ENCODE measurements at regions not wholly inside any gene's neighbourhood (a gene's known extent, or its start where the extent isn't known, plus 50 kb on each side); places are given as distances from the start of the nearest gene placed in this dataset.
A peak's percentile ranks its signal among the peaks of the same experiment; 100 is the strongest.

- Histone ChIP-seq H4K20me1 (ENCODE audit: insufficient read depth) (no peaks in the 10 kb centered on the region), H3K27ac (ENCODE audit: low read depth in 2 of 2, low read length in 1 of 2) (no peak overlapping the region), H3K4me3 (ENCODE audit: low read depth in 2 of 2, low read length in 1 of 2) (no peak overlapping the region), H3K36me3 (replicated peaks in 1 of 2; ENCODE audit: control insufficient read depth in 1 of 2, insufficient read depth in 2 of 2, low read length in 1 of 2) (no peaks in the 10 kb centered on the region), H3K9ac (no peak overlapping the region), H3K4me2 (no peak overlapping the region), H3K4me1 (ENCODE audit: control insufficient read depth in 1 of 2, insufficient read depth in 2 of 2, low read depth in 1 of 2, low read length in 1 of 2) (peaks cover 0 to 6% of the 10 kb centered on the region in 2 experiments; a peak in 2 of 4 replicates), H3K9me3 (no peaks in the 10 kb centered on the region), H3K79me2 (ENCODE audit: insufficient read depth) (no peaks in the 10 kb centered on the region), H3K27me3 (ENCODE audit: insufficient read depth) (no peaks in the 10 kb centered on the region), H3K9me2 (no peaks in the 10 kb centered on the region), H2AFZ (ENCODE audit: low read depth) (no peak overlapping the region), H3F3A (replicated peaks; ENCODE audit: insufficient read depth) (no peaks in the 10 kb centered on the region)
- DNase-seq, result no peak
- CTCF ChIA-PET, result interaction anchor here (1.4 to 3.7 kb wide), 4 partner anchors 8 to 541 kb away, joined by 3 to 23 read pairs (median 4); no protein-coding TSS in a partner anchor
- no peak for TF ChIP-seq EP300 (IDR thresholded peaks at IDR 0.05; ENCODE audit: borderline replicate concordance in 1 of 2, low read depth in 1 of 2, low read length in 1 of 2)
- POLR2A ChIA-PET, result no interaction called here
Measured at GRCh38 chr6:132972254-132972653, 157.9 kb downstream of the RPS12 start.

DNA sequence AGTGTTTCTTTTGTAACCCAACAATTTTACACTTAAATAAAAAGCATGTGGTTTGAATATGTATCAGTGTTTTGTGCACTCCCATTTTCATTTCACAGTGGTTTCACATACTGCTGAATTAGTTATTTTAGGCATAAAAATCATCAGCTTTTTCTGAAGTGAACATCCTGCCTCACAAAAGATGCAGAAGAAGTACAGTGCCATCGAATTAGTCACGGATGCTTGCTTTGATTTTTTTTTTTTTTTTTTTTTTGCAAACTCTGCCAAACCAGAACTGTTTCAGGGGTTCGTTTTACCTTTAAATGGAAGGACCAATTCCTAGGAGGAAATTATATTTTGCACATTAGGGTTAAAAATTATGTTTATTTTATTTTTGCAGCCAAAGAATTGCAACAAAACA, 158.6 kb downstream of the RPS12 start:
- Histone ChIP-seq H3K79me2 (ENCODE audit: insufficient read depth) (no peaks in the 10 kb centered on the region), H3F3A (replicated peaks; ENCODE audit: insufficient read depth) (no peaks in the 10 kb centered on the region), H3K4me2 (no peak overlapping the region), H3K9me2 (no peaks in the 10 kb centered on the region), H3K4me1 (ENCODE audit: control insufficient read depth in 1 of 2, insufficient read depth in 2 of 2, low read depth in 1 of 2, low read length in 1 of 2) (peaks cover 0 to 2% of the 10 kb centered on the region in 2 experiments; a peak in 2 of 4 replicates), H3K36me3 (replicated peaks in 1 of 2; ENCODE audit: control insufficient read depth in 1 of 2, insufficient read depth in 2 of 2, low read length in 1 of 2) (no peaks in the 10 kb centered on the region), H3K4me3 (ENCODE audit: low read depth in 2 of 2, low read length in 1 of 2) (no peak overlapping the region), H3K27ac (ENCODE audit: low read depth in 2 of 2, low read length in 1 of 2) (no peak overlapping the region), H4K20me1 (ENCODE audit: insufficient read depth) (no peaks in the 10 kb centered on the region), H3K9ac (no peak overlapping the region), H2AFZ (ENCODE audit: low read depth) (no peak overlapping the region), H3K9me3 (no peaks in the 10 kb centered on the region), H3K27me3 (ENCODE audit: insufficient read depth) (no peaks in the 10 kb centered on the region)
- peak; percentile 8 for DNase-seq
- CTCF ChIA-PET, result interaction anchor here (0.6 to 3.7 kb wide), 6 partner anchors 9 to 540 kb away, joined by 3 to 23 read pairs (median 3); no protein-coding TSS in a partner anchor
- 14% methylated on average over 3 of the region's 3 CpGs for WGBS (ENCODE audit: low lambda C conversion rate)
- no peak for TF ChIP-seq FOXM1 (IDR thresholded peaks at IDR 0.05; ENCODE audit: low read depth)
- TF ChIP-seq, protein P1, sequence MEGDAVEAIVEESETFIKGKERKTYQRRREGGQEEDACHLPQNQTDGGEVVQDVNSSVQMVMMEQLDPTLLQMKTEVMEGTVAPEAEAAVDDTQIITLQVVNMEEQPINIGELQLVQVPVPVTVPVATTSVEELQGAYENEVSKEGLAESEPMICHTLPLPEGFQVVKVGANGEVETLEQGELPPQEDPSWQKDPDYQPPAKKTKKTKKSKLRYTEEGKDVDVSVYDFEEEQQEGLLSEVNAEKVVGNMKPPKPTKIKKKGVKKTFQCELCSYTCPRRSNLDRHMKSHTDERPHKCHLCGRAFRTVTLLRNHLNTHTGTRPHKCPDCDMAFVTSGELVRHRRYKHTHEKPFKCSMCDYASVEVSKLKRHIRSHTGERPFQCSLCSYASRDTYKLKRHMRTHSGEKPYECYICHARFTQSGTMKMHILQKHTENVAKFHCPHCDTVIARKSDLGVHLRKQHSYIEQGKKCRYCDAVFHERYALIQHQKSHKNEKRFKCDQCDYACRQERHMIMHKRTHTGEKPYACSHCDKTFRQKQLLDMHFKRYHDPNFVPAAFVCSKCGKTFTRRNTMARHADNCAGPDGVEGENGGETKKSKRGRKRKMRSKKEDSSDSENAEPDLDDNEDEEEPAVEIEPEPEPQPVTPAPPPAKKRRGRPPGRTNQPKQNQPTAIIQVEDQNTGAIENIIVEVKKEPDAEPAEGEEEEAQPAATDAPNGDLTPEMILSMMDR (IDR thresholded peaks at IDR 0.05), result no peak
- TF ChIP-seq GABPA (IDR thresholded peaks at IDR 0.05; ENCODE audit: low read depth), result no peak
- TF ChIP-seq, protein P2, sequence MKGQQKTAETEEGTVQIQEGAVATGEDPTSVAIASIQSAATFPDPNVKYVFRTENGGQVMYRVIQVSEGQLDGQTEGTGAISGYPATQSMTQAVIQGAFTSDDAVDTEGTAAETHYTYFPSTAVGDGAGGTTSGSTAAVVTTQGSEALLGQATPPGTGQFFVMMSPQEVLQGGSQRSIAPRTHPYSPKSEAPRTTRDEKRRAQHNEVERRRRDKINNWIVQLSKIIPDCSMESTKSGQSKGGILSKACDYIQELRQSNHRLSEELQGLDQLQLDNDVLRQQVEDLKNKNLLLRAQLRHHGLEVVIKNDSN (IDR thresholded peaks at IDR 0.05; ENCODE audit: borderline replicate concordance, low read depth), result no peak
- TF ChIP-seq TEAD4 (IDR thresholded peaks at IDR 0.05; ENCODE audit: borderline replicate concordance, insufficient read depth), result no peak
- no peak for TF ChIP-seq YY1 (IDR thresholded peaks at IDR 0.05; ENCODE audit: low read depth)
- POLR2A ChIA-PET, result no interaction called here

DNA sequence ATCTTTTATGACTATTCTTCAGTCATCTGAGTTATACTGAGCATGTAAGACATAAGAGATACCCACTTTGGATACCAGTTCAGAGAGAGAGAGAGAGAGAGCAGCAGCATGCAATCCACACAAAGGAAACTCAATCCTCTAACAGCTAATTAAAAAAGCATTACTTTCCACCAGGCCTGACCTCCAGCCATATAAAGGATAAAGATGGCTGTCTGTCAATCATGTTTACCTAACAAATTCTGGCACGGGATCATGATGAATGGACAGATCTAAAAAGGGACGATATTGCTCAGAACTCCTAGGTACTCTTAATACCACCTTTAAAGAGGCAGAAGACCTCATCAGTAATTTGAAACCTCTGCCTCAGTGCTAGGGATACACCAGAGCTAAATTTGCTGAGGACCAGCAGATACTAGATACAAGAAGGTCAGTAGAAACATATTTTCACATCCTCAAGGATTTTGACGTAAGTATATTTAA, 159.2 kb downstream of the RPS12 start:
- H3K4me2 ChIP-seq, result no peak overlapping the region
- no peak overlapping the region for H3K9ac ChIP-seq
- 49% methylated on average over 3 of the region's 3 CpGs for WGBS (ENCODE audit: low lambda C conversion rate)
- H3K9me3 ChIP-seq, result no peaks in the 10 kb centered on the region
- no peaks in the 10 kb centered on the region for H3K79me2 ChIP-seq (ENCODE audit: insufficient read depth)
- no peak overlapping the region for H3K4me3 ChIP-seq (ENCODE audit: low read depth in 2 of 2, low read length in 1 of 2)
- CTCF ChIA-PET, result interaction anchor here (0.6 to 3.7 kb wide), 6 partner anchors 9 to 540 kb away, joined by 3 to 23 read pairs (median 3); no protein-coding TSS in a partner anchor
- H2AFZ ChIP-seq (ENCODE audit: low read depth), result no peak overlapping the region
- H3F3A ChIP-seq (replicated peaks; ENCODE audit: insufficient read depth), result no peaks in the 10 kb centered on the region
- no peak overlapping the region for H3K27ac ChIP-seq (ENCODE audit: low read depth in 2 of 2, low read length in 1 of 2)
- H4K20me1 ChIP-seq (ENCODE audit: insufficient read depth), result no peaks in the 10 kb centered on the region
- DNase-seq, result peak; percentile 3
- POLR2A ChIA-PET, result no interaction called here
- H3K36me3 ChIP-seq (replicated peaks in 1 of 2; ENCODE audit: control insufficient read depth in 1 of 2, insufficient read depth in 2 of 2, low read length in 1 of 2), result no peaks in the 10 kb centered on the region
- H3K4me1 ChIP-seq (ENCODE audit: control insufficient read depth in 1 of 2, insufficient read depth in 2 of 2, low read depth in 1 of 2, low read length in 1 of 2), result peaks cover 0 to 2% of the 10 kb centered on the region in 2 experiments; a peak in 2 of 4 replicates
- no peaks in the 10 kb centered on the region for H3K27me3 ChIP-seq (ENCODE audit: insufficient read depth)
- no peaks in the 10 kb centered on the region for H3K9me2 ChIP-seq
- TF ChIP-seq, protein P3, sequence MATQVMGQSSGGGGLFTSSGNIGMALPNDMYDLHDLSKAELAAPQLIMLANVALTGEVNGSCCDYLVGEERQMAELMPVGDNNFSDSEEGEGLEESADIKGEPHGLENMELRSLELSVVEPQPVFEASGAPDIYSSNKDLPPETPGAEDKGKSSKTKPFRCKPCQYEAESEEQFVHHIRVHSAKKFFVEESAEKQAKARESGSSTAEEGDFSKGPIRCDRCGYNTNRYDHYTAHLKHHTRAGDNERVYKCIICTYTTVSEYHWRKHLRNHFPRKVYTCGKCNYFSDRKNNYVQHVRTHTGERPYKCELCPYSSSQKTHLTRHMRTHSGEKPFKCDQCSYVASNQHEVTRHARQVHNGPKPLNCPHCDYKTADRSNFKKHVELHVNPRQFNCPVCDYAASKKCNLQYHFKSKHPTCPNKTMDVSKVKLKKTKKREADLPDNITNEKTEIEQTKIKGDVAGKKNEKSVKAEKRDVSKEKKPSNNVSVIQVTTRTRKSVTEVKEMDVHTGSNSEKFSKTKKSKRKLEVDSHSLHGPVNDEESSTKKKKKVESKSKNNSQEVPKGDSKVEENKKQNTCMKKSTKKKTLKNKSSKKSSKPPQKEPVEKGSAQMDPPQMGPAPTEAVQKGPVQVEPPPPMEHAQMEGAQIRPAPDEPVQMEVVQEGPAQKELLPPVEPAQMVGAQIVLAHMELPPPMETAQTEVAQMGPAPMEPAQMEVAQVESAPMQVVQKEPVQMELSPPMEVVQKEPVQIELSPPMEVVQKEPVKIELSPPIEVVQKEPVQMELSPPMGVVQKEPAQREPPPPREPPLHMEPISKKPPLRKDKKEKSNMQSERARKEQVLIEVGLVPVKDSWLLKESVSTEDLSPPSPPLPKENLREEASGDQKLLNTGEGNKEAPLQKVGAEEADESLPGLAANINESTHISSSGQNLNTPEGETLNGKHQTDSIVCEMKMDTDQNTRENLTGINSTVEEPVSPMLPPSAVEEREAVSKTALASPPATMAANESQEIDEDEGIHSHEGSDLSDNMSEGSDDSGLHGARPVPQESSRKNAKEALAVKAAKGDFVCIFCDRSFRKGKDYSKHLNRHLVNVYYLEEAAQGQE (IDR thresholded peaks at IDR 0.05; ENCODE audit: low read depth, low read length), result no peak
- TF ChIP-seq TCF12 (IDR thresholded peaks at IDR 0.05) (no peak), GABPA (IDR thresholded peaks at IDR 0.05; ENCODE audit: low read depth) (no peak), RXRA (IDR thresholded peaks at IDR 0.05; ENCODE audit: borderline replicate concordance, low read depth) (no peak), NRF1 (IDR thresholded peaks at IDR 0.05; ENCODE audit: low read depth, low read length) (no peak), SIN3A (IDR thresholded peaks at IDR 0.05; ENCODE audit: borderline replicate concordance, low read depth, low read length) (no peak), TAF1 (IDR thresholded peaks at IDR 0.05; ENCODE audit: borderline replicate concordance, low read depth, low read length) (no peak), EZH2phosphoT487 (IDR thresholded peaks at IDR 0.05; ENCODE audit: borderline replicate concordance, low read depth) (no peak)

All from SK-N-SH (cell line).